ENCODE measurements at regions not wholly inside any gene's neighbourhood (a gene's known extent, or its start where the extent isn't known, plus 50 kb on each side); places are given as distances from the start of the nearest gene placed in this dataset.
"Not testable (repeated sequence)": the region's sequence is repeated elsewhere in the genome, so short reads cannot be mapped to it uniquely, and the experiment has no call there.

DNA sequence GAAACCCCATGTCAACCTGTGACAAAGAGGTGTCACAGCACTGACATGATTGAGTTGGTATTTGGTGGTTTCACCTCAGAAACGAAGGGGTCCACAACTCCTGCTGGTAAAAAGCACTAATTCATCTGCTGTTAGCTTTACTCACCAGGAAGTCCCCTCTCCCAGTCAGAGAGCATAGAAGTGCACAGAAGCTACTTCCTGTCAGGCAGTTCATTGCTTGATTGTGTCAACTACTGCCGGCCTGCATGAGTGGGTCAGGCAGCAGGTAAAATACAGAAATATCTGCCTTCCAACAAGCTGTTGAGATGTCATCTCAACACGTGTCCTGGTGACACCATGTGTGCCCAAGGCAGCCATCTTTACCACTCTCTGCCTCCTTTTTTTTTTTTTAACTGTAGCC is 596.6 kb upstream of the NR2F2 start:
- no peak for DNase-seq

DNA sequence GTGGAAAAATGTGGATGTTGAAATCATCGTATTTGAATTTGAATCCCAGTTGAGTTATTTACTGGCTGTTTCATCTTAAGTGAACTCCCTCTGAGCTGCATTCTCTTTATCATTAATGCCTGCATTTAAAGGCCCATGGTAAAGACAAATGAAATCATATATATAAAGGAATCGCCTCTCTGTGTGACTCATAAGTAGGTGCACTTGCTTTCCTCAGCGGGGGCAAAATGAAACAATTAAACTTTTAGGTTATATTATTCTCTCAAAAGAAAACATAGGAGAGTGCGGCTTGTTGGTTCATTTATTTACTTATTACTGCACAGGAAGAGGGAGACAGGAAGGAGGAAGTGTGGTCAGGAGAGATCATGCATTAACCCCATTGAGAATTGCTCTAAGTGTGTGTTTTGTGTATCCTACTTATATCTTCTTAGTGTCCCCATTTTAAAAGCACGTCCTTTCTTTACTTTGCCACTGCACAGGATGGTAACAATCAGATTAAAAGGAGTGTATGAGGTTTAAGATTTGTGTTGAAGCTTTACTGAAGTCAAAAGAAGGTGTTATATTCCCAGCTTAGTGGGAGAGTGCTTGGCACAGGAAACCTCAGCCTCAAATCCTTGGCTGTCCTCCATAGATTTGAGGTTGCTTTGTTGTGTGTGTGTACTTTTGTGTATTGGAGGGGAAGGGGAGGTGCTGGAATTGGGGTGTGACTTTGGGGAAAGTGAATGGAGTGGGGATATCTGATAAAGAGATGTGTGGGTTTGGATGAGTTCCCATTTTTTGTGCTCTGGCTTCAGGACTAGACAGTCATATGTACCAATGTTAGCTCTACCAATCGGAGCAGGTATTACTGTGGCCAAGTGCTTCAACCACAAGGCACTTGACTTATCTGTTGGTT is 595.8 kb upstream of the NR2F2 start:
- no peak for DNase-seq

DNA sequence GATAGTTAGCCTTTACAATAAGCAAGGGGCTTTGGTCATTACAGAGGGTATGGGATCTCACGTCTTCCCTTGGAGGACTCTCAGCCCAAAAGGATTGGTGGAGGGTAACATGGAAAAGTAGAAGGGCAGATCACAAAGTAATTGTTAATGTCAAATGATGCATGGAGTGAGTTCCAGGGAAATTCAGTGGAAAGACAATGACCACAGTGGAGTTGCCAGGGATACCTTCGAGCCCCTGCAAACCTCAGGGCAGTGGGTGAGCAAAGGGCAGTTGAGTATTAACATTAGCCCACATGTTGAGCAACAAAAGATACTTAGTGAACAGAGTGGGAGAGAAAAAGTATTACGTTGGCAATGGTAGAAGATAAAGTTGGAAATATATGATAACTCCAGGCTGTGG is 593.4 kb upstream of the NR2F2 start:
- DNase-seq = no peak

DNA sequence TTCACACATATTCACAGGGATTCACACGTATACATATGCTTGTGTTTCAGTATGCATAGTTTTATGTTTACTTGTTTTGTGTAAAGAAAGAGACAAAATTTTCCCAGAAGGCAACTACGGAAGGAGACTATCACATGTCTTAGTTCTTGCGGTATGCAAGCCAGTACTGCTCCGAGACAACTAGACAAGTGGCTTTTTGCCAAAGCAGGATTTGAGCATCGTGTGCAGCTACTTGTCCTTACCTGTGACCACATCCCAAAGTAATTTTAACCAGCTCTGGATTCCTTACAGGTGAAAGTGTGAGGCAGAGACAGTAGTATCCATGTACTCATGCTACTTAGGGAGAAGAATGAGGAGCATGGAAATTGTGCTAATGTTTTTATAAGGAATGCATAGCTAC is 591.4 kb upstream of the NR2F2 start:
- DNase-seq = no peak

DNA sequence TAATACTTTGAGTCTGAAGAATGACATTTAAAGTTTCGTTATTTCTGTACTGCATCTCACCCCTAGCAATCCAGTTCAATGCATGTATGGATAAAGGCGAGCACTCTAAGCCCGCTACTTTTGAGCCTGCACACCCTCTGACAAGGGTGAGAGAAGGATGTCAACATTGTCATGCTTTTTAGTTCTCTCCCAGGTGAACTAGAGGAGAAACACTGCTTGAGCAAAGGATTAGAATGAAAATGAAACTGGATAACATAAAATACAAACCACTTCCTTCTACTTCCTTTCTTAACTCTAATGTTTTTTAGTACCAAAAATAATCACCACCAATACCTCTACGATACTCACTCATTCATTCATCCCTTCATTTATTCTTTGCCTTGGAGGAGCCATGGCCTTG is 588.7 kb upstream of the NR2F2 start:
- DNase-seq = no peak

DNA sequence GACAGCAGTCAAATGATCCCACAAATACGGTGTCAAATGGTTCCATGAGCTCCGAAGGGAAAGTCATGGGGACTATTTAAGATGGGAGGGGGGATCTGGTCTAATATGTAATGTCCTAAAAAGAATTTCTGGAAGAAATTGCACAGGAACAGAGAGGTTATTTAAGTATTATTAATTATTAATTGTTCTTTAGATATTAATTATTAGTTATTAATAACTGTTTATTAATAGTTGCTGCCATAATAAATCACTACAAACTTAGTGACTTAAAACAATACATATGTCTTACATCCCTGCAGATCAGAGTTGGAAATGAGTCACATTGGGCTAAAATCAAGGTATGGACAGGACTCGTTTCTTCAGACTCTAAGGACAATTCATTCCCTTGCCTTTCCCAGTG is 588.2 kb upstream of the NR2F2 start:
- DNase-seq = no peak

DNA sequence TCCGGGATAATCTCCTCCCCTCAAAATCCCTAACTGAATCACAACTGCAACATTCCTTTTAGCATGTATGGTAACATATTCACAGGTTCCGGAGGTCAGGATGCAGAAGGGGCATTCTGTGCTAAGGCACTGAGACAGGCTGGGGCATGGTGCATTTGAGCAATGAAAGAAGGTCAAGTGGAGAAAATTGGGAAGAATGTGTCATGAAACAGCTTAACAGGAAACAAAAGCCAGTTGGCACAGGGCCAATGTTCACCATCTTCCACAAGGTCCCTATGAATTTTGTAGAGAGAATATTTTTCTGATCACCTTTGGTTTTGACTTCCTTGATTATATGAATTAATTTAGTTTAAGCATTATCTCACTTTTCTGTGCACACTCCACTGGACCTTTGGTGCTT is 587.7 kb upstream of the NR2F2 start:
- DNase-seq = no peak

DNA sequence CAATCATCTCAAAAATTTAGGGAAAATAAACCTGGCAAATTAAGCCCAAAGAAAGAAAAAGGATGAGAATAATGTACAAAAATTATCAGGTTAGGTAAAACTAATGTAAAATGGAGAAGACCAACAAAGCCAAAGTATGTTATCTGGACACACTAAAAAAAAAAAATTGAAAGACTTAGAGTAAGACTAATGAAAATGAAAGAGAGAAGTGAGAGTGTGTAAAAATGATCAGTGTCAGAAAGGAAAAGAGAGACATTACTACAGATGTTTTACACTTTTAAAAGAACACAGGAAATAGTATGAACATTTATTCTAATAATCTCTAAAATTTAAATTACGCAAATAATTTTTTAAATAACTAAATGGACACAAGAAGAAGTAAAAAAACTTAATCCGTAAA is 573.3 kb upstream of the NR2F2 start:
- no peak for DNase-seq

DNA sequence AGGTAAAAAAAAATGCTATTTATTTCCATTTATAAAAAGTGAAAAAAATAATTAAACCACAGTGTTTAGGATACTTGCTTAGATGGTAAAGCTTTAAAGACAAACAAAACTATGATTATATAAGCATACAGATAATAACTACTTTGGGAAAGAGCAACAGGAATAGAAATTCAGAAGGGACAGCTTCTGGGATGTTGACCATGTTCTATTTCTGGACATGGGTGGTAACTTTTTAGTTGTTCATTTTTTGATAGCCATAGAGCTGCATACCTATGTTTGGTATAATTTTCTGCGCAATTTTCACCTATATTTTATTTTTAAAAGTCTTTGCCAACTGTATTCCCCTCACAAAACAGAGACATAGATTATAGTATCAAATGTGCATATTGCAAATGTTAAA is 572.0 kb upstream of the NR2F2 start:
- DNase-seq = no peak

DNA sequence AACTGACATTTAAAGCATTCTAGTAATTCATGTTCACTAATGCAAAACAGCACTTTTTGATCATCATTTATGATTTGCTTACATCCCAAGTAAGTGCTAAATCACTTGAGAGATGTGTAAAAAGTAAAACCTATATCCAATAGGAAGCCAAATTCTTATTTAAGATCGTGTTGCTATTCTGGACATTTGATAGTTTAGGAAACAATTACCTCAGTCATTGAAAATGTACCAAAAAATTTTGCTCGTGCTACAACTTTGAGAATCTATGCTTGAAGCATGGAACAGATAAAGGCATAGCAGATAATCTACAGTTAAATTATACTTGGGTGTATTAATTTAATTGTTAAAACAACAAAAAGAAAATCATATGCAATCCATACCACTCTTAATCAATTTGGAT is 571.6 kb upstream of the NR2F2 start:
- DNase-seq = no peak

DNA sequence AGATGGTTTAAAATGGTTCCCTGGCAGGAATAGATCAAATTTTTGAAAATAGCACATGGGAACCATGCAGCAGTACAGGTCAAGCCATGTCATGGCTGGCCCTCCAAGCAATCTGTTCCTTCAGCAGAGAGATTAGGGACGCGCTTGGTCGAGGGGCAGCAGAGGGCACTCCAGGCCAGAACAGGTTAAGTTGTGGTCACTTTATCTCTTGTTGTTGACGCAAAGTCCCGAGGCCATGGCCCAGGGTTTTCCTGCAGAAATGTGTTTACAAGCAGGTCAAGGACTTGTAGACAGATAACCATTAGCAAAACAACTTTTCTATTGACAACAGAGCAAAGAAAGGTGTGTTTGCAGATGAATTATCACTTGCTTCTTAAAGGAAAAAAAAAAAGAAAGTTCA is 570.0 kb upstream of the NR2F2 start:
- DNase-seq = no peak

DNA sequence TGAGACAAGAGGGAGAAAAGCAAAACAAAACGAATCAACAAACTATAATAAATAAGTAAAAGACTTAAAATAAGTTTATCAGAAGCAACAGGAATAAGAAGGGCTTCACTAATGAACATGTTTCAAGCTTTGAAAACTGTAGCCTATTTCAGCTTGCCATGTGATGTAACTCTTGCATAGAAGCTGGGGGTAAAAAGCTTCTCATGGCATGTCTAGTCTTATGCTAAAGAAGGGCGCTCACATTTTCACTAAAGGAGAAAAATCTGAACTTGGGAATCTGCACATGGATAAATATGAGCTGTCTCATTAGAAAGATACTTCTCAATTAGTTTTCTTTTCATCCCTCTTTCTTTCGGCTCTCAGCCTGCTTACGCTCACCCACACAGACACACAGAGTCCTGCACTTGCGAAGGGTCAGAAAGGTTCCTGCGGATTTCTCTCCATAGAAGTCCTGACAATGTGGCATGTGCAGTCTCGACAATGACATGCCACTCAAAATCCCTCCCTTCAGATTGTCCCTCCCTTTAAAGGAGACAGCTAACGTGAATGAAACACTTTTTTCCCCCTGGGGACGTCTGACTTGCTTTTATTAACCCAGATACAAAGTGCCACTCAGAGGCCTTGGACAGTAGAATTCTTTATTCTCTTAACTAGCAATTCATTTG is 568.9 kb upstream of the NR2F2 start:
- no peak for DNase-seq

DNA sequence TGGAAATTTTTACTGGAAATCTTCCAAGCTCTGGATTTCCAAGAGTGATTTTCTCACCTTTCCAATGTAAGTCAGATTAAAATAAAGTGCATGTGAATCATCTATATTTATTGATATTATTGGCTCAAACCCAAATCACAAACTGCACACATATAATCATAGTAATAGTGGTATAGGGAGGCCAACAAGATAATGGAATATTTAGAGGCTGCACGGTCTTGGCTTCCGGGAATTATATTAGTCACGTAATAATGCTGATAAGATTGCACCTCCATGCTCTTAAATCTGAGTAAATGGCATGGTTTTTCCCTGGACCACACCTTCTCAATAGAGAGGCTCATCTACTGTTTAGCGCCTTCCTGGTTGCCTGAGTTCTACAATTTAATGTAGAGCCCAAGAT is 567.1 kb upstream of the NR2F2 start:
- DNase-seq = no peak

DNA sequence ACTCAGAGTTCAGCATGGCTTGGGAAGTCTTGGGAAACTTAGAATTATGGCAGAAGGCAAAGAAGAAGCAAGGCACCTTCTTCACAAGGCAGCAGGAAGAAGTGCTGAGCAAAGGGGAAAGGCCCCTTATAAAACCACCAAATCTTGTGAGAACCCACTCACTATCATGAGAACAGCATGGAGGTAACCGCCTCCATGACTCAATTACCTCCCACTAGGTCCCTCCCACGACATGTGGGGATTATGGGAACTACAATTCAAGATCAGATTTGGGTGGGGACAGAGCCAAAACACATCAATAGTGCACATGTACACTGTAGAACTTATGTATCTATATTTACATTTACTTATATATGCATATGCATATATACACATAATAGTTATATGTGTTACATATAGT is 565.3 kb upstream of the NR2F2 start:
- no peak for DNase-seq

DNA sequence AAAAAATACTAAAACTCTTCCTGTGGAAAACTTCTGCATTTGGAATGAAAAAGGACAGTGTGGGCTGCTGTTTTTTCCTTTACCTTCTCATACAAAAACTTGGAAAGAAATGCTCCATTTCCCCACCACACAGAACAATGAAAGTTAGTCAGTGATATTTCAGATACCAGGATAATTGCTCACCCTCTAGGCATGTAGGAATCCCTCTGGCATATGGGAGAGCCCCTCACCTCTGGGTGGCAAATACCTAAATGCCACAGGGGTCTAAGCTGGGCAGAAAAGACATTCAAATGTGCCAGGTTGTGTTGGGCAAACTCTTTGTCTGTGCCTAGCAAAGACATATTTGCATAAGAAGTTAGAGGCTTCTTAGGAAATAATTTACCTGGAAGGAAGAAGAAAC is 560.3 kb upstream of the NR2F2 start:
- DNase-seq = no peak

DNA sequence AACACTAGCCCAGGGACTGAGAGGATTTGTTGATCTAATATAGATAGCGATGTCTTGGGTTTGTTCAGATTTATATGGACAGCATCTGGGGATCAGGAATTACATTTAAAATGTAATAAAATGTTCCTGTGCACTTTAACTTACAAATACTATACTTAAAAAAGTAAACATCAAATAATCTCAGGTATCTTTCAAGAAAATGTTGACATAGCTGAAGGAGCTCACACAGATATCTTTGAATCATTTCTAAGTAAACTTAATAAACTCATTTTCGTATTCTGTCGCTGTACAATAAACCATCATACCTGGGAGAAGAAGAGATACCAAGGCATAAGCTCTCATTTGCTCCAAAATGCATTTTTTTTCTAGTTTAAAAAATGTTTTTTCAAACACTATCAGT is 557.5 kb upstream of the NR2F2 start:
- no peak for DNase-seq

DNA sequence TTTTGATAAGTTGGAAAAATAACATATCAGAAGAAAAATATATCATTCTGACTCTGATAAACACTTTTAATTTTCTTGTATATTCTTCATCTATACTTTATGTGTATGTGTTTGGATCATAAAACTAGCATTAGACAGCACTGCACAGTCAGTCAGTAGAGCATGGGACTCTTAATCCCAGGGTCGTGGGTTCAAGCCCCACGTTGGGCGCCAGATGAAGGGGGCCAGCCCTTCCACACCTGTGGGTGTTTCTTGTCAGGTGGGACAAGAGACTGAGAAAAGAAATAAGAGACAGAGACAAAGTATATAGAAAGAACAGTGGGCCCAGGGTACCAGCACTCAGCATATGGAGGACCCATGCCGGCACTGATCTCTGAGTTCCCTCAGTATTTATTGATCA is 546.0 kb upstream of the NR2F2 start:
- DNase-seq = no peak

DNA sequence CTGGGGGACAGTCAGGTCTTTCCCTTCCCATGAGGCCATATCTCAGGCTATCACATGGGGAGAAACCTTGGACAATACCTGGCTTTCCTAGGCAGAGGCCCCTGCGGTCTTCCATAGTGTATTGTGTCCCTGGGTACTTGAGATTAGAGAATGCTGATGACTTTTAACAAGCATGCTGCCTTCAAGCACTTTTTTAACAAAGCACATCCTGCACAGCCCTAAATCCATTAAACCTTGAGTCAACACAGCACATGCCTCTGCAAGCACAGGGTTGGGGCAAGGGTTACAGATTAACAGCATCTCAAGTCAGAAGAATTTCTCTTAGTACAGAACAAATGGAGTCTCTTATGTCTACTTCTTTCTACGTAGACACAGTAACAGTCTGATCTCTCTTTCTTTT is 545.2 kb upstream of the NR2F2 start:
- DNase-seq = not testable (repeated sequence)

DNA sequence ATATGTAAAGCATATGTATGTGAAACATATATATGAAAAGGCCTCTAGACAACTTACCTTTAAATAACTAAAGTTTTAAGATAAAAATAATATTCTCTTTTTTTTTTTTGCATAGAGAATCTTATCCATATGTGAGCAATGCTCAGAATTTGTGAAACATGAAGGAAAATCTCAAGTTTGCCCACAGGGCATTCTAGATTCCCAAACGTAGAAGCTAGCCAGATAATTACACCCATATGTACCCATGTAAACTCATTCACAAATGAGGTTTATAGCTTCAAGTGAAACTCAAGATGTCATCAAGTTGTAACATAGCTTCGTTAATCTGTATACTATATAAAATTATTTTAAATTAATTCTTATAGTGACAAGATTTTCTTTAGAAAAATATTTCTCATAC is 537.3 kb upstream of the NR2F2 start:
- DNase-seq = no peak

DNA sequence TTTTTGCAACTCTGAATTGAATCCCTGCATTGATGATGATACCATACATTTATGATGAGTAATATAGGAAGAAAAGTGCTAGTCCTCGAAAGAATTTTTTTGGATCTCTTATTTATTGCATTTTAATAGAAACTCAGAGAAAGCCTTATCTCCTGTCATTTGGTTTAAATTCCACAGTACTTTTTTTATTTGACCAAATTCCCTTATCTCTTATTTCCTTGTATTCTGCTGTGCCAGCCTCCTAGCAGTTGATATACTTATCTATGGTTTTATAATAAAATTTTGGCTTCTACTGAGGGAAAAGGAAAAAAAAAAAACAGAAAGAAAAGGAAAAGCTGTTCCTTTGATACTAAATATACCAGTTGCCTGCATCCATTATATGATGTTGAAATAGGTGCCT is 535.1 kb upstream of the NR2F2 start:
- DNase-seq = no peak

DNA sequence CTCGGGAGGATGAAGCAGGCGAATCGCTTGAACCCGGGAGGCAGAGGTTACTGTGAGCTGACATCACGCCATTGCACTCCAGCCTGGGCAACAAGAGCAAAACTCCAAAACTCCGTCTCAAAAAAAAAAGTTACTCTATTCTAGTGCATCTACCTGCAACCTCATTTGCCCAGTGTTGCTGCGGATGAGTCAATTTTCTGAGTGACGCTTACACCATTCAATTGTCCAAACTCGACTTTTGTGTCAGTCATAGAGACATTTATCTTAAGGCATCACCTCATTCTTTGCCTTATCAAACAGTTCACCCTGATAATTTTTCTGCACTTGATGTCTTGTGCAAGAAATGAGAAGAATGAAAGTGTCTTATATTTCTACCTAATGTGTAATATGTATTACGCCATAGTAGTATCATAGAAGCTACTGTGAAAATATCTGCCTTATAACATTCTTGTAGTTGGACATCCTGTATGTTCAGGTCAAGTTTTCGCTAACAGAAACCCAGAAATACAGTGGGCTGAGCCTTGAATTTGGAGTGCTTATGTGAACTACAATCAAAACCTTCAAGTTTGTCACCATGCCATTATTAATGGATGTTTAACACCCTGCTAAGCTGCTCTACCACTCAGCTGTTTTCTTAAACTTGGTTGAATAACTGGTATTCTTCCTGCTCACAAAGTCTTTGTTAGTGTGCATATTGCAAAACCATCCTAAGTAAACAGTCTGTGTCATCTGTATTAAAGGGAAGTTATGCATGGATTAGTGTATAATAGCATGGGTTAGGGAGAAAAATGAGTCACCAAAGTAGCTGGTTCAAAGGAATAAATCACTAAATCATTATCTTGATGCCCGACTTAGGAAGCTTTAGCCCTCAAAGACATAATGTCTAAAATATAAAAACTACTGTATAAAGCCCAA is 531.0 kb upstream of the NR2F2 start:
- DNase-seq = no peak

DNA sequence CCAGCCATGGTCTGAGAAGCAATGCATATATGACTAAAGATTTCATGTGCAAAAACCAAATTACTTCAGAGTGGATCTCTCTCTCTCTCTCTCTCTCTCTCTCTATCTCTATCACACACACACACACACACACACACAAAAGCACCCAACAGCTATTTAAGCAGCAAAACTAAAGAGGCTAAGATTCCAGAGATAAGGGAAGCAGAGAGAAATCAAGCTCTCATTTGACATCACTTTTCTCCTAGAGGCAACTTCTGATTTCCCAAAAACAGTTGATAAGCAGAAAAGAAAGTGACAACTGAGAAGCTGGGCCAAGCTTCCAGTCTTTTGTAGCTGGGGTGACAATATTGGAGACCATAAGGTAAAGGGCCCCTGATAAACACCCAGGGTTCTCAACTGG is 526.0 kb upstream of the NR2F2 start:
- DNase-seq = no peak

DNA sequence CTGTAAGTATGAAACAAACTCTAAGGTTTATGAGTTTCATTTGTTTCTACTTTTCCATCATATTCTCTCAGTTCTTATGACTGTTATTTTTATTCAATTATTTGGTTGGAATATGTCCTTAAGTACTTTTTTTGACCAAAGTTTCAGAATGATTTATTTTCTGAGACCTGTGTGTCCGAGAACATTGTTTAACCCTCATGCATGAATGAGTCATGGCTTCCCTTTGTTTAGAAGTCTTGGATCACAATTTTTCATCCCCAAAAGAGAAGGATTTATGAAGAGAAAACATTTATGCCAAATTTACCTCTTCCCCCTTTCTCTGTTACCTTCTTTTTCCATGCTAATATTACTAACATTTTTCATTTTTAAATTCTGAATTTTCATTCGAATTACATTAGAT is 518.0 kb upstream of the NR2F2 start:
- DNase-seq = no peak

DNA sequence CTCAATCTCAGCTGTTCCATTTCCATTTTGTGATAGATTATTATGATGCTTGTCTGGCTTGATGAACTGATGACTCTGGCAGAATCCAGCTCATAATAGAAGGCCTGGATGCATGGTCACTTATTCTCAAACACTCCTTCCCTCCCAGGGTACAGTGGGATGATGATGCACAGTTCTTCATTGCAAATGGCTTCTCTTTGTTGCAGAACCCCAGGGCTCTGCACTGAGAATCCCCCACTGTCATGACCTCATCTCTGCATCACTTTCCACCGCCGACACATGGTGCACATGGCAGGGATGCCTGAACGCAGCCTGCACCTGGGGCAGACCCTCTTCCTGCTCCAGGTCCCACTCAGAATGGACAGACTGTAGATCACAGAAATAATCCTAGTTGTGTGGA is 515.6 kb upstream of the NR2F2 start:
- DNase-seq = no peak

All from NCI-H146 (cell line).